ENCODE measurements at regions not wholly inside any gene's neighbourhood (a gene's known extent, or its start where the extent isn't known, plus 50 kb on each side); places are given as distances from the start of the nearest gene placed in this dataset.

- DNase-seq, result no peak
Observed at GRCh38 chr18:68466672-68467071, 248.2 kb downstream of the TMX3 start.

- no peak for DNase-seq
Observed at GRCh38 chr18:68462766-68463165, 252.1 kb downstream of the TMX3 start.

GRCh38 chr18:68462148-68462547 lies 252.8 kb downstream of the TMX3 start:
- DNase-seq, result no peak

- DNase-seq, result no peak
Observed at GRCh38 chr18:68461481-68462018, 253.4 kb downstream of the TMX3 start.

GRCh38 chr18:68459968-68460367 lies 254.9 kb downstream of the TMX3 start:
- DNase-seq, result no peak

- DNase-seq, result no peak
Observed at GRCh38 chr18:68456985-68457384, 257.9 kb downstream of the TMX3 start.

GRCh38 chr18:68455229-68455603 lies 259.7 kb downstream of the TMX3 start:
- no peak for DNase-seq

- no peak for DNase-seq
Observed at GRCh38 chr18:68454511-68455228, 260.2 kb downstream of the TMX3 start.

- DNase-seq, result no peak
Observed at GRCh38 chr18:68449292-68449691, 265.6 kb downstream of the TMX3 start.

- DNase-seq, result no peak
Observed at GRCh38 chr18:68448736-68449135, 266.2 kb downstream of the TMX3 start.

GRCh38 chr18:68447286-68447685 lies 267.6 kb downstream of the TMX3 start:
- peak in 1 of 14 donors; percentile 83 for DNase-seq

- no peak for DNase-seq
Observed at GRCh38 chr18:68445668-68446426, 269.1 kb downstream of the TMX3 start.

GRCh38 chr18:68445136-68445535 lies 269.8 kb downstream of the TMX3 start:
- peak in 3 of 14 donors; percentile 10 to 98 (median 11) for DNase-seq

GRCh38 chr18:68441241-68441640 lies 273.7 kb downstream of the TMX3 start:
- no peak for DNase-seq

GRCh38 chr18:68440433-68440832 lies 274.5 kb downstream of the TMX3 start:
- peak in 1 of 14 donors; percentile 19 for DNase-seq

- peak in 1 of 14 donors; percentile 56 for DNase-seq
Observed at GRCh38 chr18:68439642-68440041, 275.3 kb downstream of the TMX3 start.

GRCh38 chr18:68438983-68439382 lies 275.9 kb downstream of the TMX3 start:
- DNase-seq, result no peak

- DNase-seq, result no peak
Observed at GRCh38 chr18:68438536-68438935, 276.4 kb downstream of the TMX3 start.

- no peak for DNase-seq
Observed at GRCh38 chr18:68436485-68436884, 278.4 kb downstream of the TMX3 start.

- DNase-seq, result no peak
Observed at GRCh38 chr18:68435581-68435980, 279.3 kb downstream of the TMX3 start.

- DNase-seq, result no peak
Observed at GRCh38 chr18:68431922-68432198, 283.0 kb downstream of the TMX3 start.

- no peak for DNase-seq
Observed at GRCh38 chr18:68431111-68431921, 283.6 kb downstream of the TMX3 start.

- no peak for DNase-seq
Observed at GRCh38 chr18:68429841-68430240, 285.1 kb downstream of the TMX3 start.
